Epidermal melanocyte (primary cell): ENCODE measurements at regions not wholly inside any gene's neighbourhood (a gene's known extent, or its start where the extent isn't known, plus 50 kb on each side); places are given as distances from the start of the nearest gene placed in this dataset.
"Not testable (repeated sequence)": the region's sequence is repeated elsewhere in the genome, so short reads cannot be mapped to it uniquely, and the experiment has no call there.

ENCODE experiments used
- DNase-seq: peaks from one replicate; pipeline ENCODE4 v3.0.0; 2011; ENCODE audit warnings: low spot score; ENCODE audit not compliant: insufficient read length

GRCh38 chrX:7389576-7389975 is 241.6 kb upstream of the PUDP start:
- no peak for DNase-seq

GRCh38 chrX:7385131-7385530 is 237.2 kb upstream of the PUDP start:
- DNase-seq = no peak

GRCh38 chrX:7378406-7378805 is 230.5 kb upstream of the PUDP start:
- DNase-seq = no peak

- no peak for DNase-seq
These were observed 225.0 kb upstream of the PUDP start for GRCh38 chrX:7372825-7373525.

- DNase-seq = no peak
These were observed 214.2 kb upstream of the PUDP start for GRCh38 chrX:7362111-7362510.

GRCh38 chrX:7351926-7352325 is 204.0 kb upstream of the PUDP start:
- no peak for DNase-seq

GRCh38 chrX:7347465-7347864 is 199.5 kb upstream of the PUDP start:
- no peak for DNase-seq

GRCh38 chrX:7346021-7346420 is 198.1 kb upstream of the PUDP start:
- no peak for DNase-seq

- DNase-seq = no peak
These were observed 195.2 kb upstream of the PUDP start for GRCh38 chrX:7343181-7343580.

GRCh38 chrX:7335816-7336362 is 187.9 kb upstream of the PUDP start:
- DNase-seq = not testable (repeated sequence)

GRCh38 chrX:7334253-7334935 is 186.4 kb upstream of the PUDP start:
- no peak for DNase-seq

- DNase-seq = no peak
These were observed 183.2 kb upstream of the PUDP start for GRCh38 chrX:7330971-7331746.

- DNase-seq = no peak
These were observed 182.6 kb upstream of the PUDP start for GRCh38 chrX:7330556-7330955.

- no peak for DNase-seq
These were observed 170.7 kb upstream of the PUDP start for GRCh38 chrX:7318661-7319060.

- DNase-seq = no peak
These were observed 170.3 kb upstream of the PUDP start for GRCh38 chrX:7318241-7318640.

- DNase-seq = peak; percentile 16
These were observed 168.9 kb upstream of the PUDP start for GRCh38 chrX:7316887-7317286.

- no peak for DNase-seq
These were observed 168.3 kb upstream of the PUDP start for GRCh38 chrX:7316280-7316679.

- no peak for DNase-seq
These were observed 166.5 kb upstream of the PUDP start for GRCh38 chrX:7314425-7314824.

GRCh38 chrX:7307720-7308119 is 159.8 kb upstream of the PUDP start:
- no peak for DNase-seq

GRCh38 chrX:7294483-7294882 is 146.5 kb upstream of the PUDP start:
- no peak for DNase-seq

- no peak for DNase-seq
These were observed 138.3 kb upstream of the PUDP start for GRCh38 chrX:7286168-7286837.

GRCh38 chrX:7285765-7286164 is 137.8 kb upstream of the PUDP start:
- DNase-seq = no peak
